LNCAP (cell line): ENCODE measurements at regions not wholly inside any gene's neighbourhood (a gene's known extent, or its start where the extent isn't known, plus 50 kb on each side); places are given as distances from the start of the nearest gene placed in this dataset.

Source experiments
- CTCF ChIP-seq: fragments of 450-650 bp; IDR thresholded peaks from 2 replicates; pipeline ENCODE4 v1.5.1; 2017; ENCODE audit warnings: mild to moderate bottlenecking

GRCh38 chr6:33878562-33878961, 74.8 kb upstream of the MLN start:
- TF ChIP-seq CTCF, result no peak

- no peak for TF ChIP-seq CTCF
Observed at GRCh38 chr6:33877982-33878535, 74.3 kb upstream of the MLN start.

GRCh38 chr6:33875696-33876095, 71.9 kb upstream of the MLN start:
- TF ChIP-seq CTCF, result no peak

DNA sequence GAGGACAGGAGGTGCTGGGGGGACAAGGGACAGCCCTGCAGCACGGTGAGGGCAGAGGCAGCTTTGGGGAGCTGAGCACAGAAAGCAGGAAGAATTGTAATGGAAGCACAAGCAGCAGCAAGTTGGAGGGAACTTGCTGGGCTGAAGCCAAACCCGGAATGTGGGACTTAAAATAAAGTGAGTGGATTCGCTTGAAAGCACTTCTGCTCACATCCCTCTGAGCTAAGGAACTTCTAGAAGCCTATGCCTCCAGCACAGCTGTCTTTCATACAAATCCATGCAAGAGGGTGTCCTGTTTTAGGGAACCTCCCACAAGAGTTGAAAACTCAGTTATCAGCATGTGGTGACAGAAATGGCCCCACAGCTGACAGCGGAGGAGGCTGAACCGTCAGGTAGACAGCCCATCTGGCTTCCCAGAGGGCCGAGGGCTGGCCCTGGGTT, 71.4 kb upstream of the MLN start:
- no peak for TF ChIP-seq CTCF

- no peak for TF ChIP-seq CTCF
Observed at GRCh38 chr6:33874136-33874760, 70.4 kb upstream of the MLN start.

DNA sequence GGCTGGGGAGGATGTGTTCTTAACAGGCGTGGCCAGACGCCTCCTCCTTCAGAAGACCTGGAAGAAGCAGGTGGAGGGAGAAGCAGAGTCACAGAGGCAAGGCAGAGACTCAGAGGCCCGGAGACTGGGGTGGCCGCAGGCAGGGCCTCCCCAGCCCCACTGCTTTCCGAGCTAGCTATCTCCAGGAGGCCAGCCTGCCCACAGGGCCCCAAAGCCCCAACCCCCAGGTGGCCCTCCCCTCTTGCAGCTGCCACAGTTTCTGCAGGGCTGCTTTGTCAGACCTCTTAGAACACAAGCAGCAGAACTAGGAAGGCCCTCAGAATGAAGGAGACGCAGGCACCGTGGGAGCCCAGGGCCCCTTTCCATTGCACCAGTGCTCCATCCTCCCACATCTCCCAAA, 69.0 kb upstream of the MLN start:
- TF ChIP-seq CTCF, result no peak

DNA sequence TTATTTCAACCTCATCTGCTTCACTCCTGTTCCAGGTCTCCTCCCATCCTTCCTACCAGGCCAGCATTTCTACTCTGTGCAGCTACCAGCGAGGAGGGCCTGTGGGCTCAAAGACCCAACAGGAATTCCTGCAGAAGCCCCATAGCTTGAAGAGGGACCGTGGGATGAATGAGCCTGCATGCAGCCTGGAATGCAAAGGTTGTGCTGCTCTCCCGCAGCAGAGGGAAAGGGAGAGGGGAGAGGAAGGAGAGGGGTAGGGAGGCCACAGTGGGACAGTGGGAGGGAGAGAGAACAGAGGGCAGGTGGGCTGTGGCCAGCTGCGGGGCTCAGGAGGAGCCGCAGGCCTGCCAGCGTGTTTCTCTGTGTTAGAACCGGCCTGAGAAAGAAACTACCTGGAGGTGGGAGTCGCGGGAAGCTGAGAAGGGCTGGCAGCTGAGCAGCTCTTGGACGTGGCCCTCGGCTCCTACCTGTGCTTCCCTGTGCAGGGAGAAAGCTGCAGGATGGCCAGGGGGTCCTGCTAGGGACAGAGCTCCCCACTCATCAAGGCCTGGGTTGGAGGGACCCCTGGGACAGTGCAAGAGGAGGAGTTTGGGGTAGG, 66.1 kb upstream of the MLN start:
- TF ChIP-seq CTCF, result no peak
